HFFc6 (cell line): ENCODE measurements at regions not wholly inside any gene's neighbourhood (a gene's known extent, or its start where the extent isn't known, plus 50 kb on each side); places are given as distances from the start of the nearest gene placed in this dataset.

ENCODE experiments used
- DNase-seq: peaks from one replicate; pipeline ENCODE4 v3.0.0-alpha.2; 2018
- H3K27ac Mint-ChIP-seq: 2 replicates; pipeline ENCODE4 v1.8.0; 2020; ENCODE audit warnings: mild to moderate bottlenecking, mixed read lengths
- H3K27me3 Mint-ChIP-seq: 2 replicates; pipeline ENCODE4 v1.8.0; 2021; ENCODE audit warnings: mild to moderate bottlenecking, moderate library complexity, mixed read lengths; ENCODE audit not compliant: insufficient read depth
- H3K36me3 Mint-ChIP-seq: 2 replicates; pipeline ENCODE4 v1.8.0; 2021; ENCODE audit warnings: low read depth, mixed read lengths
- H3K4me1 Mint-ChIP-seq: 2 replicates; pipeline ENCODE4 v1.8.0; 2020; ENCODE audit warnings: low read depth, mixed read lengths
- H3K4me3 Mint-ChIP-seq: 2 replicates; pipeline ENCODE4 v1.8.0; 2020; ENCODE audit warnings: mild to moderate bottlenecking, moderate library complexity, mixed read lengths
- H3K9me3 Mint-ChIP-seq: 2 replicates; pipeline ENCODE4 v1.8.0; 2020; ENCODE audit warnings: mild to moderate bottlenecking, mixed read lengths
- CTCF ChIP-seq: fragments of 200-600 bp; sonication (generic); IDR thresholded peaks from 2 replicates; pipeline ENCODE4 v1.5.0; 2021; ENCODE audit warnings: antibody characterized with exemption, mild to moderate bottlenecking

DNA sequence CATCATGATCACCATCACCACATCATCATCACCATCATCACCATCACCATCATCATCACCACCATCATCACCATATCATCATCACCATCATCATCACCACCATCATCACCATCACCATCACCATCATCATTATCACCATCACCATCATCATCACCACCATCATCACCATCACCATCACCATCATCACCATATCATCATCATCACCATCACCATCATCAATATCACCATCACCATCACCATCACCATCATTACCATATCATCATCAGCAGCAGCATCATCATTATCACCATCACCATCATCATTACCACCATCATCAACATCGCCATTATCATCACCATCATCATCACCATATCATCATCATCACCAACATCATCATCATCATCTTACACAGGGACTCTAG lies 351.1 kb downstream of the MIAT start:
- no peak for TF ChIP-seq CTCF
- H3K36me3 Mint-ChIP-seq, result no peaks in the 10 kb centered on the region

GRCh38 chr22:27011133-27011532 lies 353.7 kb downstream of the MIAT start:
- DNase-seq, result no peak
- Mint-ChIP-seq H3K4me1 (no peaks in the 10 kb centered on the region), H3K27me3 (peaks cover 4% of the 10 kb centered on the region; the same call in 1 of the 2 replicates), H3K36me3 (no peaks in the 10 kb centered on the region), H3K9me3 (no peaks in the 10 kb centered on the region), H3K27ac (no peak overlapping the region), H3K4me3 (no peak overlapping the region)
- no peak for TF ChIP-seq CTCF

More for the DNA sequence above, 351.1 kb downstream of the MIAT start:
- Mint-ChIP-seq H3K4me3 (no peak overlapping the region), H3K4me1 (no peaks in the 10 kb centered on the region), H3K9me3 (no peaks in the 10 kb centered on the region), H3K27me3 (peaks cover 2% of the 10 kb centered on the region; the same call in 1 of the 2 replicates), H3K27ac (no peak overlapping the region)
- DNase-seq, result no peak

GRCh38 chr22:27011717-27012116 lies 354.3 kb downstream of the MIAT start:
- peaks cover 8% of the 10 kb centered on the region; the same call in 1 of the 2 replicates for H3K27me3 Mint-ChIP-seq
- no peaks in the 10 kb centered on the region for H3K9me3 Mint-ChIP-seq
- H3K4me1 Mint-ChIP-seq, result no peaks in the 10 kb centered on the region
- no peak for TF ChIP-seq CTCF
- no peak overlapping the region for H3K27ac Mint-ChIP-seq
- H3K4me3 Mint-ChIP-seq, result no peak overlapping the region
- DNase-seq, result no peak
- H3K36me3 Mint-ChIP-seq, result no peaks in the 10 kb centered on the region

DNA sequence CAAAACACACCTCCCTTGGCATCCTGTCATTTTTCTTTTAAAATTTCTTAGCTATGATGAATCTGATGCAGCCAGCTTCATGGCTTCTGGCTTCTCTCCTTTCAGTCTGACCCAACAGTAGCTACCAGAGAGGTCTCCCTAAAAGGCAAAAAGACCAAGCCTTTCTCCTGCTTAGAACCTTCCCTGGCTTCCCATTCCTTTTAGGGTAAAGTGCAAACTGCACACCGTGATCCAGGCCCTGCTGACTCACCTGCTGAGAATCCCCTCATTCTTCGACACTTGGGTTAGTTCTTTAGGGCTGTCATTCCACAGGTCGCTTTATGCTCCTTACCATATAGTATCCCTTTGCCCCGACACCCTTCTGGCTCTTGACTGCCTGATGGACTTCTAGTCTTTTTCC lies 362.4 kb downstream of the MIAT start:
- H3K36me3 Mint-ChIP-seq, result no peaks in the 10 kb centered on the region
- TF ChIP-seq CTCF, result no peak
- no peak overlapping the region for H3K4me3 Mint-ChIP-seq
- DNase-seq, result no peak
- peaks cover 29% of the 10 kb centered on the region for H3K27me3 Mint-ChIP-seq
- H3K27ac Mint-ChIP-seq, result no peak overlapping the region
- H3K4me1 Mint-ChIP-seq, result no peaks in the 10 kb centered on the region
- H3K9me3 Mint-ChIP-seq, result no peaks in the 10 kb centered on the region

GRCh38 chr22:27022274-27022895 lies 365.0 kb downstream of the MIAT start:
- H3K4me3 Mint-ChIP-seq, result no peak overlapping the region
- no peaks in the 10 kb centered on the region for H3K9me3 Mint-ChIP-seq
- H3K27me3 Mint-ChIP-seq, result peaks cover 27% of the 10 kb centered on the region
- DNase-seq, result no peak
- no peak for TF ChIP-seq CTCF
- no peak overlapping the region for H3K27ac Mint-ChIP-seq
- no peaks in the 10 kb centered on the region for H3K4me1 Mint-ChIP-seq
- no peaks in the 10 kb centered on the region for H3K36me3 Mint-ChIP-seq
